ENCODE measurements at regions not wholly inside any gene's neighbourhood (a gene's known extent, or its start where the extent isn't known, plus 50 kb on each side); places are given as distances from the start of the nearest gene placed in this dataset.

GRCh38 chr11:36750349-36750748 lies 152.3 kb upstream of the RAG2 start:
- no peak for TF ChIP-seq POLR2A (IDR thresholded peaks at IDR 0.05)
- TF ChIP-seq CTCF (IDR thresholded peaks at IDR 0.05) = no peak
- TF ChIP-seq EP300 (IDR thresholded peaks at IDR 0.05) = no peak

Data from stomach (tissue), 4 donors.